ENCODE measurements at regions not wholly inside any gene's neighbourhood (a gene's known extent, or its start where the extent isn't known, plus 50 kb on each side); places are given as distances from the start of the nearest gene placed in this dataset.

GRCh38 chr6:103720393-103720792, 1139.3 kb downstream of the HACE1 start:
- no peak for TF ChIP-seq CTCF (IDR thresholded peaks at IDR 0.05)
- TF ChIP-seq POLR2A (IDR thresholded peaks at IDR 0.05) = no peak
- TF ChIP-seq EP300 (IDR thresholded peaks at IDR 0.05) = no peak

All from tibial nerve (tissue), 4 donors.